ENCODE measurements at regions not wholly inside any gene's neighbourhood (a gene's known extent, or its start where the extent isn't known, plus 50 kb on each side); places are given as distances from the start of the nearest gene placed in this dataset.

- CTCF ChIA-PET, result no interaction called here
- Histone ChIP-seq H2BK5ac (ENCODE audit: low read depth, low read length, poor library complexity, severe bottlenecking) (no peak overlapping the region), H2AFZ (replicated peaks; ENCODE audit: low read length, poor library complexity) (no peak overlapping the region), H3K79me1 (ENCODE audit: low read depth in 1 of 2, low read length in 2 of 2) (no peaks in the 10 kb centered on the region), H3K4me3 (ENCODE audit: insufficient read depth, low read depth, low read length) (no peak overlapping the region), H2BK20ac (ENCODE audit: low read depth, low read length) (no peak overlapping the region), H4K5ac (ENCODE audit: low read depth, low read length) (no peak overlapping the region), H2BK15ac (ENCODE audit: low read depth, low read length) (no peak overlapping the region), H3K36me3 (ENCODE audit: control insufficient read depth, insufficient read depth, low read length) (no peaks in the 10 kb centered on the region), H3K4ac (ENCODE audit: low read depth, low read length) (no peak overlapping the region), H3K27ac (ENCODE audit: insufficient read depth, low read length) (no peak overlapping the region), H3K18ac (ENCODE audit: low read depth, low read length) (no peak overlapping the region), H4K8ac (ENCODE audit: low read depth in 2 of 2, low read length in 2 of 2) (no peak overlapping the region), H3K9ac (ENCODE audit: low read depth, low read length) (no peak overlapping the region), H3K9me3 (ENCODE audit: control insufficient read depth, insufficient read depth, low read length) (peaks cover 55% of the 10 kb centered on the region), H4K20me1 (ENCODE audit: insufficient read depth, low read length) (no peaks in the 10 kb centered on the region), H3K4me1 (ENCODE audit: control insufficient read depth, insufficient read depth, low read length) (no peaks in the 10 kb centered on the region), H3K56ac (ENCODE audit: extremely low read depth, insufficient read depth, low read length) (no peak overlapping the region), H3K4me2 (ENCODE audit: low read depth, low read length) (no peak overlapping the region), H2AK5ac (ENCODE audit: low read depth, low read length) (no peak overlapping the region), H3K14ac (replicated peaks; ENCODE audit: low read depth, low read length) (no peak overlapping the region), H4K91ac (ENCODE audit: insufficient read depth, low read depth, low read length) (no peak overlapping the region), H3K27me3 (ENCODE audit: control insufficient read depth, insufficient read depth, low read length) (no peaks in the 10 kb centered on the region), H3K9me1 (ENCODE audit: insufficient read depth, low read length) (no peaks in the 10 kb centered on the region), H3K23ac (ENCODE audit: low read depth, low read length) (no peak overlapping the region), H2AK9ac (replicated peaks; ENCODE audit: low read depth, low read length, poor library complexity) (no peak overlapping the region), H2BK120ac (ENCODE audit: low read depth, low read length) (no peak overlapping the region)
- TF ChIP-seq BHLHE40 (IDR thresholded peaks at IDR 0.05; ENCODE audit: low read depth, low read length) (no peak), MAFK (IDR thresholded peaks at IDR 0.05; ENCODE audit: low read depth, low read length) (no peak), SMC3 (IDR thresholded peaks at IDR 0.05; ENCODE audit: low read depth, low read length) (no peak), FOS (IDR thresholded peaks at IDR 0.05; ENCODE audit: low read depth, low read length) (no peak), ELK1 (IDR thresholded peaks at IDR 0.05; ENCODE audit: borderline replicate concordance, low read depth, low read length) (no peak), POLR2A (IDR thresholded peaks at IDR 0.05; ENCODE audit: low read depth, low read length) (no peak), CTCF (conservative IDR thresholded peaks at IDR 0.05; ENCODE audit: low read depth, low read length) (no peak), MAZ (IDR thresholded peaks at IDR 0.05; ENCODE audit: borderline replicate concordance, low read depth, low read length) (no peak), CEBPB (IDR thresholded peaks at IDR 0.05; ENCODE audit: low read depth, low read length) (no peak), CHD1 (IDR thresholded peaks at IDR 0.05; ENCODE audit: low read depth, low read length) (no peak), MXI1 (IDR thresholded peaks at IDR 0.05; ENCODE audit: borderline replicate concordance, low read depth, low read length) (no peak), RFX5 (IDR thresholded peaks at IDR 0.05; ENCODE audit: low read depth, low read length) (no peak), USF2 (IDR thresholded peaks at IDR 0.05; ENCODE audit: low read depth, low read length) (no peak), RCOR1 (IDR thresholded peaks at IDR 0.05; ENCODE audit: insufficient replicate concordance, low read length) (no peak), RAD21 (IDR thresholded peaks at IDR 0.05; ENCODE audit: low read length) (no peak), NFE2L2 (IDR thresholded peaks at IDR 0.05; ENCODE audit: low read depth, low read length) (no peak)
- dilution Hi-C loops (cut with HindIII; ENCODE audit: low sequenced_read_pairs, unreplicated experiment) (no loop called here), in situ Hi-C loops (cut with MboI; ENCODE audit: low sequenced_read_pairs) (no loop called here), intact Hi-C loops (cut with micrococcal nuclease) (no loop called here)
- POLR2A ChIA-PET (ENCODE audit: unreplicated experiment), result no interaction called here
- ATAC-seq (ENCODE audit: low read depth) (no peak), DNase-seq (no peak)
- BruUV-seq (replicated peaks), result no TSS peak
- no CpG with 5 or more reads among the region's 3 CpGs for WGBS, 2 experiments (ENCODE audit: extremely low coverage in 2 of 2, insufficient read length in 1 of 2)
Measured at GRCh38 chr2:2788076-2788475, 457.0 kb upstream of the MYT1L start.
